ENCODE measurements at regions not wholly inside any gene's neighbourhood (a gene's known extent, or its start where the extent isn't known, plus 50 kb on each side); places are given as distances from the start of the nearest gene placed in this dataset.

GRCh38 chr5:141753143-141753970, 71.3 kb upstream of the ARAP3 start:
- H3K4me3 ChIP-seq (ENCODE audit: low read depth, low read length): no peak overlapping the region
- no peak for DNase-seq (ENCODE audit: low read depth)
- no peak for TF ChIP-seq CTCF (IDR thresholded peaks at IDR 0.05; ENCODE audit: insufficient read depth, low read depth, low read length, missing control alignments)

GRCh38 chr5:141747152-141748141, 65.4 kb upstream of the ARAP3 start:
- peak; percentile 38 for DNase-seq (ENCODE audit: low read depth)
- no peak overlapping the region for H3K4me3 ChIP-seq (ENCODE audit: low read depth, low read length)
- TF ChIP-seq CTCF (IDR thresholded peaks at IDR 0.05; ENCODE audit: insufficient read depth, low read depth, low read length, missing control alignments): no peak

- no peak overlapping the region for H3K4me3 ChIP-seq (ENCODE audit: low read depth, low read length)
- DNase-seq (ENCODE audit: low read depth): no peak
- TF ChIP-seq CTCF (IDR thresholded peaks at IDR 0.05; ENCODE audit: insufficient read depth, low read depth, low read length, missing control alignments): no peak
These were observed 64.4 kb upstream of the ARAP3 start for GRCh38 chr5:141746395-141746794.

DNA sequence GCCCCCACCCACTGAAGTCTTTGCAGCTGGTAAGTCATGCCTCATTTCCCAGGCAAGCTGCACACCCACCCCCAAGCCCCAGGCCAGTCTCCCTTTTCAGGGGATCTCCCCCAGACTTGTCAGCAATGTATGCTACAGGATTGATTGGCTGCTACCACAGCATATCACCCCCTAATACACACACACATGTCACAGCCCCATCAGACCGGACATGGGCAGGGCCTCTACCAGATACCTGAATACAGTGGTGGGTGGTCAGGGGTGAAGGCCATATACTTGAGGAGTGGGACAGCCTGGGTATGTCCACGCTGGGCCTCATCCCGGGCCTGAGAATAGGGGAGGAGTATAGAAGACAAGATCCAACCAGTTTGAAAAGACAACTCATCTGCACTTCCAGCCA, 63.4 kb upstream of the ARAP3 start:
- no peak for DNase-seq (ENCODE audit: low read depth)
- H3K4me3 ChIP-seq (ENCODE audit: low read depth, low read length): no peak overlapping the region
- no peak for TF ChIP-seq CTCF (IDR thresholded peaks at IDR 0.05; ENCODE audit: insufficient read depth, low read depth, low read length, missing control alignments)

DNA sequence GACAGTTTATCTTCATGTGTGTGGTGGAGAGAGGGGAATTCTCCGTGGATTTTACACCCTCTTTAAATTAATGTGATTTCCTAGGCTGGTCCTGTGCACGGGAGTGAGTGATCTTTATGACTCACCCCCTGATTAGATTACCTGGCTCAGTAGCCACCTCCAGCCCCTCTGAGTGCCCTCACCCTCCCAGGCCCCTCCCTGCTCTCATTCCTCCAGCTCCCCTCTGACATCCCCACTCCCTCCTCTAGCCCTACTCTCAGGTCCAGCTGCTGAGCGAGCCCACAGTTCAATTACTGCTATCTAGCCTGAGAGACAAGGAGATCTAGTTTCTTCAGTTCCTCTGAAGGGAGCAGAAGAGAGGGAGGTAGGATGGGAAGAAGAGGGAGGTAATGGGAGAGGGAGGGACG, 61.8 kb upstream of the ARAP3 start:
- no peak for TF ChIP-seq CTCF (IDR thresholded peaks at IDR 0.05; ENCODE audit: insufficient read depth, low read depth, low read length, missing control alignments)
- no peak overlapping the region for H3K4me3 ChIP-seq (ENCODE audit: low read depth, low read length)
- no peak for DNase-seq (ENCODE audit: low read depth)

GRCh38 chr5:141742866-141743851, 61.1 kb upstream of the ARAP3 start:
- peak; percentile 14 for DNase-seq (ENCODE audit: low read depth)
- no peak for TF ChIP-seq CTCF (IDR thresholded peaks at IDR 0.05; ENCODE audit: insufficient read depth, low read depth, low read length, missing control alignments)
- H3K4me3 ChIP-seq (ENCODE audit: low read depth, low read length): no peak overlapping the region
